Upper lobe of right lung (tissue), 1 donor: ENCODE measurements at regions not wholly inside any gene's neighbourhood (a gene's known extent, or its start where the extent isn't known, plus 50 kb on each side); places are given as distances from the start of the nearest gene placed in this dataset.

Experiments
- ATAC-seq: fragments of 200-7000 bp; cut with Tn5 transposase; one replicate; pipeline ENCODE4 v1.9.1; 2020; ENCODE audit warnings: mild to moderate bottlenecking, moderate library complexity
- DNase-seq: peaks from one replicate; pipeline ENCODE4 v3.0.0-alpha.2; 2020
- H3K27ac ChIP-seq: fragments of 200-600 bp; one replicate; pipeline ENCODE4 v1.8.0; 2022
- H3K27me3 ChIP-seq: fragments of 200-600 bp; one replicate; pipeline ENCODE4 v1.8.0; 2022; ENCODE audit warnings: mild to moderate bottlenecking
- H3K36me3 ChIP-seq: fragments of 200-600 bp; one replicate; pipeline ENCODE4 v1.8.0; 2022
- H3K4me1 ChIP-seq: fragments of 200-600 bp; one replicate; pipeline ENCODE4 v1.8.0; 2022
- H3K4me3 ChIP-seq: fragments of 200-600 bp; one replicate; pipeline ENCODE4 v1.8.0; 2022; ENCODE audit warnings: mild to moderate bottlenecking
- H3K9me3 ChIP-seq: fragments of 200-600 bp; one replicate; pipeline ENCODE4 v1.8.0; 2022
- CTCF ChIP-seq: fragments of 200-600 bp; IDR thresholded peaks from one replicate; pipeline ENCODE4 v1.8.0; 2022; ENCODE audit warnings: antibody characterized with exemption
- intact Hi-C: fragments of 100-400 bp; cut with DNase I; formaldehyde crosslinking; loops from one replicate; pipeline ENCODE4 v1.11.0; 2022
- donor health status: DM: no; HTN: yes; CAD: no; lungs with severe emphysema.

- intact Hi-C loops = no loop called here
- H3K36me3 ChIP-seq = no peaks in the 10 kb centered on the region
- H3K27ac ChIP-seq = no peak overlapping the region
- H3K4me3 ChIP-seq = no peak overlapping the region
- ATAC-seq = no peak
- no peaks in the 10 kb centered on the region for H3K27me3 ChIP-seq
- no peaks in the 10 kb centered on the region for H3K9me3 ChIP-seq
- DNase-seq = no peak
- H3K4me1 ChIP-seq = no peaks in the 10 kb centered on the region
- no peak for TF ChIP-seq CTCF
Measured at GRCh38 chr12:17197971-17198370, 592.0 kb upstream of the LMO3 start.

DNA sequence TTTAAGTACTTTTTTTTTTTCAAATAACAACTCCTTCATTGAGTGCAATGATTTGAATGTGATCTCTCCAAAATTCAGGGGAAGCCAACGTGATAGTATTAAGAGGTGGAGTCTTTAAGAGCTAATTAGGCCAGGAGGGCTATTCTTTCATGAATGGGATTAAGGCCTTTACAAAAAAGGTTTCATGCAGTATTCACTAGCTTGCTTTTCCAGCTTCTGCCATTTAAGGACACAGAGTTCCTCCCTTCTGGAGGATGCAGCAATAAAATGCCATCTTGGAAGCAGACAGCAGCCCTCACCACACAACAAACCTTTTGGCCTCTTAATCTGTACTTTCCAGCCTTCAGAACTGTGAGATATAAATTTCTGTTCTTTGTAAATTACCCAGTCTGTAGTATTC is 586.8 kb upstream of the LMO3 start:
- Histone ChIP-seq H3K4me1 (no peaks in the 10 kb centered on the region), H3K4me3 (no peak overlapping the region), H3K36me3 (no peaks in the 10 kb centered on the region), H3K27me3 (no peaks in the 10 kb centered on the region), H3K27ac (no peak overlapping the region), H3K9me3 (no peaks in the 10 kb centered on the region)
- ATAC-seq = no peak
- DNase-seq = no peak
- intact Hi-C loops = no loop called here
- no peak for TF ChIP-seq CTCF

GRCh38 chr12:17169726-17170471 is 563.9 kb upstream of the LMO3 start:
- Histone ChIP-seq H3K27ac (no peak overlapping the region), H3K4me3 (no peak overlapping the region), H3K36me3 (no peaks in the 10 kb centered on the region), H3K4me1 (no peaks in the 10 kb centered on the region), H3K27me3 (no peaks in the 10 kb centered on the region), H3K9me3 (no peaks in the 10 kb centered on the region)
- ATAC-seq = no peak
- DNase-seq = no peak
- intact Hi-C loops = no loop called here
- TF ChIP-seq CTCF = no peak

DNA sequence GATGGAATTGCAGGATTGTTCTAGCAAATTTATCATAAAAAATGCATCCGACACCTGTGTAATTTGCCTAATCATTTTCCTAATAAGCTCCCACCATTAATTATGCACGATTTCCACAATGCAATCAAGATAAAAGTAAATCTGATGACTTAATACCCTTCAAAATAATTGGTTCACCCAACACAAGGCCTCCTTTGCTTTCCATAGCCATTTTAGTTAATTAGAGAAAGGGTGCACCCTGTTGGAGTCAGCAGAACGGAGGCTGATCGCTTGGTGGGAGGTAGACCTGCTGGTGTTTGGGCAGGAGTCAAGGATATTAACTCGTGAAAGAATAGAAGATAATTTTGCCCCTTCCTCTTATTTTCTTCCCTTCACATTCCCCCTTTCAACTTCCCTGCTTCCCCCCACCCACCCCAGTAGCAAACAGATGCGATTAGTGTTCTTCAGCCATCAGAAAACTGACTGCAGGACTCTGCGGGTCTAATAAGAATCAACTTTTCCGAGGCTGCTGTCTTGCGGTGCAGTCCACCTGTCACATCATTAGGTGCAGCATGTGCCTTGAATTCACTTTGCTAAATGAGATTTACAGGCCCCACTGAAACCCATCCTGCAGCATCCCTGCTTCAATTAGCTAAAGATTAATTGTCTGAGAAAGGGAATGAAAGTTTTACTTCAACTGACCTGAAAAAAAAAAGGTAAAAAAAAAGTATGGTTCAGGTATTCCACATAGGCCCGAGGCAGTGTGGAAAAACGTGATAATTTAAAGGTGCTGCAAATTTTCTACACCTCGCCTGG is 553.7 kb upstream of the LMO3 start:
- Histone ChIP-seq H3K9me3 (no peaks in the 10 kb centered on the region), H3K4me3 (no peak overlapping the region), H3K36me3 (no peaks in the 10 kb centered on the region), H3K27me3 (no peaks in the 10 kb centered on the region), H3K4me1 (no peaks in the 10 kb centered on the region), H3K27ac (no peak overlapping the region)
- no peak for TF ChIP-seq CTCF
- ATAC-seq = no peak
- intact Hi-C loops = no loop called here
- DNase-seq = no peak

GRCh38 chr12:17158201-17158600 is 552.2 kb upstream of the LMO3 start:
- no peak for ATAC-seq
- no peak for TF ChIP-seq CTCF
- intact Hi-C loops = no loop called here

More at GRCh38 chr12:17158201-17158600, 552.2 kb upstream of the LMO3 start:
- Histone ChIP-seq H3K4me3 (no peak overlapping the region), H3K36me3 (no peaks in the 10 kb centered on the region), H3K27ac (no peak overlapping the region), H3K9me3 (no peaks in the 10 kb centered on the region), H3K27me3 (no peaks in the 10 kb centered on the region), H3K4me1 (no peaks in the 10 kb centered on the region)
- no peak for DNase-seq
